Trophoblast cell (in vitro differentiated cells and primary cell): ENCODE measurements at regions not wholly inside any gene's neighbourhood (a gene's known extent, or its start where the extent isn't known, plus 50 kb on each side); places are given as distances from the start of the nearest gene placed in this dataset.

ENCODE experiments used
- DNase-seq, 2 donors: peaks; one replicate each; pipeline ENCODE4 v3.0.0-alpha.2; 2016
- H2AFZ ChIP-seq: 2 replicates; pipeline ENCODE4 v1.6.1; 2013; ENCODE audit warnings: low read length, moderate library complexity, mild to moderate bottlenecking; ENCODE audit not compliant: insufficient read depth, poor library complexity
- H2AK5ac ChIP-seq: 2 replicates; pipeline ENCODE4 v1.6.1; 2013; ENCODE audit warnings: mild to moderate bottlenecking, low read length
- H2BK120ac ChIP-seq: 2 replicates; pipeline ENCODE4 v1.6.1; 2013; ENCODE audit warnings: low read length, mild to moderate bottlenecking, moderate library complexity; ENCODE audit not compliant: insufficient read depth, poor library complexity
- H2BK12ac ChIP-seq: 2 replicates; pipeline ENCODE4 v1.6.1; 2013; ENCODE audit warnings: mild to moderate bottlenecking, low read length, moderate library complexity
- H2BK5ac ChIP-seq: 2 replicates; pipeline ENCODE4 v1.6.1; 2013; ENCODE audit warnings: low read length, low read depth, moderate library complexity, mild to moderate bottlenecking; ENCODE audit not compliant: poor library complexity
- H3K14ac ChIP-seq: 2 replicates; pipeline ENCODE4 v1.6.1; 2013; ENCODE audit warnings: mild to moderate bottlenecking, low read length
- H3K18ac ChIP-seq: 2 replicates; pipeline ENCODE4 v1.6.1; 2013; ENCODE audit warnings: mild to moderate bottlenecking, low read length
- H3K23ac ChIP-seq: 2 replicates; pipeline ENCODE4 v1.6.1; 2013; ENCODE audit warnings: low read length
- H3K27ac ChIP-seq: 2 replicates; pipeline ENCODE4 v1.5.1; 2013; ENCODE audit warnings: low read depth, mild to moderate bottlenecking, inconsistent platforms, low read length, moderate library complexity
- H3K27me3 ChIP-seq: 2 replicates; pipeline ENCODE4 v1.6.1; 2013; ENCODE audit warnings: inconsistent platforms, mild to moderate bottlenecking, low read length, moderate library complexity; ENCODE audit not compliant: insufficient read depth
- H3K36me3 ChIP-seq, 2 experiments: 1 replicate in 1 of 2; 2 replicates in 1 of 2; pipeline ENCODE4 v1.6.1; 2013; ENCODE audit warnings: low read length in 2 of 2, mild to moderate bottlenecking in 2 of 2, moderate library complexity in 1 of 2; ENCODE audit not compliant: insufficient read depth in 2 of 2, control insufficient read depth in 1 of 2
- H3K4ac ChIP-seq: 2 replicates; pipeline ENCODE4 v1.6.1; 2013; ENCODE audit warnings: low read depth, mild to moderate bottlenecking, low read length, moderate library complexity
- H3K4me1 ChIP-seq, 2 experiments: 1 replicate in 1 of 2; 2 replicates in 1 of 2; pipeline ENCODE4 v1.6.1; 2013; ENCODE audit warnings: low read length in 2 of 2, mild to moderate bottlenecking in 2 of 2, moderate library complexity in 1 of 2; ENCODE audit not compliant: insufficient read depth in 2 of 2, control insufficient read depth in 1 of 2
- H3K4me2 ChIP-seq: 2 replicates; pipeline ENCODE4 v1.6.1; 2013; ENCODE audit warnings: inconsistent platforms, mild to moderate bottlenecking, low read length, moderate library complexity
- H3K4me3 ChIP-seq: 2 replicates; pipeline ENCODE4 v1.5.1; 2013; ENCODE audit warnings: mild to moderate bottlenecking, low read depth, low read length, inconsistent platforms
- H3K79me1 ChIP-seq: one replicate; pipeline ENCODE4 v1.6.1; 2013; ENCODE audit warnings: low read length
- H3K79me2 ChIP-seq: 2 replicates; pipeline ENCODE4 v1.6.1; 2013; ENCODE audit warnings: low read length, mild to moderate bottlenecking; ENCODE audit not compliant: control insufficient read depth, insufficient read depth, poor library complexity
- H3K9ac ChIP-seq: 2 replicates; pipeline ENCODE4 v1.6.1; 2013; ENCODE audit warnings: mild to moderate bottlenecking, low read length
- H3K9me3 ChIP-seq: 2 replicates; pipeline ENCODE4 v1.6.1; 2013; ENCODE audit warnings: low read depth, mild to moderate bottlenecking, control low read depth, inconsistent platforms, low read length; ENCODE audit not compliant: insufficient read depth
- H4K12ac ChIP-seq: 2 replicates; pipeline ENCODE4 v1.6.1; 2013; ENCODE audit warnings: low read depth, mild to moderate bottlenecking, low read length, moderate library complexity
- H4K8ac ChIP-seq: 2 replicates; pipeline ENCODE4 v1.6.1; 2013; ENCODE audit warnings: low read depth, mild to moderate bottlenecking, low read length, moderate library complexity
- H4K91ac ChIP-seq: one replicate; pipeline ENCODE4 v1.6.1; 2013; ENCODE audit warnings: low read depth, mild to moderate bottlenecking, low read length, moderate library complexity
- WGBS: extraction: QIAGEN DNeasy Blood & Tissue Kit; methylation state at CpG from one replicate; pipeline ENCODE4 v1.1.7; 2013; ENCODE audit warnings: missing lambda C conversion rate; ENCODE audit not compliant: insufficient read length, insufficient coverage; ENCODE audit errors: extremely low coverage; 5-methylcytosine and 5-hydroxymethylcytosine counted together

- Histone ChIP-seq H2AK5ac (no peak overlapping the region), H3K9me3 (no peaks in the 10 kb centered on the region), H3K79me2 (no peaks in the 10 kb centered on the region), H3K4me1 (no peaks in the 10 kb centered on the region), H3K36me3 (no peaks in the 10 kb centered on the region), H2BK12ac (no peak overlapping the region), H3K18ac (no peak overlapping the region), H3K4me3 (no peak overlapping the region), H4K8ac (no peak overlapping the region), H4K12ac (no peak overlapping the region), H3K9ac (no peak overlapping the region), H3K4ac (no peak overlapping the region), H2BK120ac (no peak overlapping the region), H3K27ac (no peak overlapping the region), H3K23ac (no peak overlapping the region), H3K14ac (no peak overlapping the region), H2BK5ac (no peak overlapping the region), H3K27me3 (no peaks in the 10 kb centered on the region), H2AFZ (no peak overlapping the region), H3K4me2 (no peak overlapping the region), H4K91ac (no peak overlapping the region), H3K79me1 (no peaks in the 10 kb centered on the region)
- DNase-seq, result peak in 1 of 2 donors; percentile 3
- no CpG with 5 or more reads among the region's 2 CpGs for WGBS
Measured at GRCh38 chr4:117900832-117901231, 133.5 kb upstream of the NDST3 start.

- no peaks in the 10 kb centered on the region for H3K9me3 ChIP-seq
- no peak overlapping the region for H2BK5ac ChIP-seq
- WGBS, result no CpG with 5 or more reads among the region's 1 CpG
- H2BK120ac ChIP-seq, result no peak overlapping the region
- no peak overlapping the region for H4K12ac ChIP-seq
- H3K4me1 ChIP-seq, result no peaks in the 10 kb centered on the region
- H3K18ac ChIP-seq, result no peak overlapping the region
- H3K36me3 ChIP-seq, result no peaks in the 10 kb centered on the region
- H3K23ac ChIP-seq, result no peak overlapping the region
- no peaks in the 10 kb centered on the region for H3K27me3 ChIP-seq
- H4K91ac ChIP-seq, result no peak overlapping the region
- H2AFZ ChIP-seq, result no peak overlapping the region
- no peak overlapping the region for H3K14ac ChIP-seq
- H3K4me2 ChIP-seq, result no peak overlapping the region
- no peak overlapping the region for H3K4me3 ChIP-seq
- H3K4ac ChIP-seq, result no peak overlapping the region
- no peaks in the 10 kb centered on the region for H3K79me1 ChIP-seq
- H4K8ac ChIP-seq, result no peak overlapping the region
- DNase-seq, result no peak
- H3K9ac ChIP-seq, result no peak overlapping the region
- H3K27ac ChIP-seq, result no peak overlapping the region
- no peak overlapping the region for H2BK12ac ChIP-seq
- no peaks in the 10 kb centered on the region for H3K79me2 ChIP-seq
- H2AK5ac ChIP-seq, result no peak overlapping the region
Measured at GRCh38 chr4:117907646-117908045, 126.6 kb upstream of the NDST3 start.

- Histone ChIP-seq H3K4me2 (no peak overlapping the region), H4K12ac (no peak overlapping the region), H2AFZ (no peak overlapping the region), H2AK5ac (no peak overlapping the region), H3K14ac (no peak overlapping the region), H3K4me3 (no peak overlapping the region), H3K18ac (no peak overlapping the region), H3K79me1 (no peaks in the 10 kb centered on the region), H3K4ac (no peak overlapping the region), H4K8ac (no peak overlapping the region), H2BK120ac (no peak overlapping the region), H3K27ac (no peak overlapping the region), H2BK5ac (no peak overlapping the region), H4K91ac (no peak overlapping the region), H3K4me1 (no peaks in the 10 kb centered on the region), H3K9me3 (no peaks in the 10 kb centered on the region), H3K36me3 (no peaks in the 10 kb centered on the region), H3K79me2 (no peaks in the 10 kb centered on the region), H3K27me3 (no peaks in the 10 kb centered on the region), H2BK12ac (no peak overlapping the region), H3K23ac (no peak overlapping the region), H3K9ac (no peak overlapping the region)
- WGBS, result no CpG with 5 or more reads among the region's 5 CpGs
- DNase-seq, result no peak
Measured at GRCh38 chr4:117908306-117909207, 125.7 kb upstream of the NDST3 start.

GRCh38 chr4:117916728-117917127 lies 117.6 kb upstream of the NDST3 start:
- Histone ChIP-seq H3K79me2 (no peaks in the 10 kb centered on the region), H3K79me1 (no peaks in the 10 kb centered on the region), H3K23ac (no peak overlapping the region), H4K12ac (no peak overlapping the region), H3K14ac (no peak overlapping the region), H2BK12ac (no peak overlapping the region), H3K4me3 (no peak overlapping the region), H3K4me1 (no peaks in the 10 kb centered on the region), H3K27me3 (no peaks in the 10 kb centered on the region), H2BK120ac (no peak overlapping the region), H3K9me3 (no peaks in the 10 kb centered on the region), H3K4me2 (no peak overlapping the region), H2AK5ac (no peak overlapping the region), H3K36me3 (no peaks in the 10 kb centered on the region), H2BK5ac (no peak overlapping the region), H4K91ac (no peak overlapping the region), H3K27ac (no peak overlapping the region), H2AFZ (no peak overlapping the region), H3K9ac (no peak overlapping the region), H3K18ac (no peak overlapping the region), H3K4ac (no peak overlapping the region), H4K8ac (no peak overlapping the region)
- no CpG with 5 or more reads among the region's 4 CpGs for WGBS
- DNase-seq, result no peak
